Anterior cingulate cortex (tissue), 58 donors: ENCODE measurements at regions not wholly inside any gene's neighbourhood (a gene's known extent, or its start where the extent isn't known, plus 50 kb on each side); places are given as distances from the start of the nearest gene placed in this dataset.

ENCODE experiments used
- DNase-seq, 58 donors: peaks; one replicate each; lab custom pipeline; 2025; lab: John Stamatoyannopoulos, UW

DNA sequence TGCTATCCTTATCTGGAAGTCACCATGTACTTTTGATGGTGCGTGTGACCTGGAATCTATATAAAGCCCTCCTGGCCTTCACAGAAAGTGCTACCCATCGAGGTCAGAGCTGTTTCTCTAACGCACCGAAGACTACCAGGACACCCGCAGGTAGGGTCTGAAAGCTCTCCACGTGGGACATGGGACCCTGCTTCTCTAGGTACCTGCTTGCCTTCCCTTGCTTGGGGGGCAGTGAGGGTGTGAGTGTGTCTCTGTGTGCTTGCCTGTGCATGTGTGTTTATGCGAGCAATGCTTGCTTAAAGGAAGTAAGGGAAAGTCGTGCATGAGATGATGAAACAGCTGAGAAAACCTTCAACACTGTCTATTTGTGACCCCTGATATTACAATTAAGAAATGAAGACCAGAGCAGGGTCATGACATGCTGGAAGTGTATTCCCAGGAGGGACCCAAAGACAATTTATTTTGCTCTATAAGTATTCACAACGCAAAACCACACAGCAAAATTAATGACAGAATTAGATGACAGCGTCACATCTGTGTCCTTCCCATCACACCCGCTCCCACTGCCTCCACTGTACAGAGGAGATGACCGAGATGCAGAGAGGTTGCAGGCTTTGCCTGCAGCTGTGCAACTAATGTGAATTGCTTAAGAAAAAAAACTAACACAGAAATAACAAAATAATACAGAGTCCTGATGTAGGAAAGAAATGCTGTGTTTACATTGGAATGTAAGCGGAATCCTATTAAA, 76.4 kb upstream of the HELT start:
- DNase-seq, result no peak

DNA sequence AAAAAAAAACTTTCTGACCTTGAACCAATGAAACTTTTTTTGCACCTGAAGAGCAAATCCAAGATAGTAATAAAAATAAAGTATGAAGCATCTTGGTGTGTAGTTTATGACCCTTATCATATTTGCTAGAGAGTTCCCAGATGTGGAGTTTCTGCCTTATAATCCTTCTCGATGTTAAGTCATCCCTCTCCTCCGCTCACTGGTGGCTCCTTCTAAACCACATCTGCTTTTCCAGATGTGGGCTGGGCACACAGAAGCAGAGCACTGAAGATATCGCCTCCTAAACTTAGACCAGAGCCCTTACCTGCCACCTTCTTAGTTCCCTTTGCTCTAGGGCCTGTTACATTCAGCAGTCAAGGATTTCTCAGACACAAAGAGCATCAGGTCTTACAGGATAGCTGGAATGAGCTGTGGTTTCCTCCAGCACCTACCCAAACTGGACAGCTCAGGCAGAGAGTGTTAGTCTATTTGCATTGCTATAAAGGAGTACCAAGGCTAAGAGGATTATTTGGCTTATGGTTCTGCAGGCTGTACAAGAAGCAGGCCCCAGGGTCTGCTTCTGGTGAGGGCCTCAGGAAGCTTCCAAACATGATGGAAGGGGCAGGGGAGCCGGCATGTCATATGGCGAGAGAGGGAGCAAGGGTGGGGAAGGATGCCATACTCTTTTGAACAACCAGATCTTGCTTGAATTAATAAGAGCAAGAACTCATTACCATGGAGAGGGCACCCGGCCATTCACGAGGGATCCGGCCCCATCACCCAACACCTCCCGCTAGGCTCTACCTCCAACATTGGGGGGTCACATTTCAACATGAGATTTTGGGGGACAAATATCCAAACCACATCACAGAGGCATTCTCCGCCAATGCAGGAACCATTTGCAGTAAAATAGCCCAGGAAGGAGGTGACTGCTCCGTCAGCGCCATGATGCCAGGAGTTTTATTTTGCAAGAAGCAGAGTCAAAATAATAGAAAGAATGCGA, 75.6 kb upstream of the HELT start:
- no peak for DNase-seq

- DNase-seq, result no peak
Measured at GRCh38 chr4:184949020-184949419, 69.3 kb upstream of the HELT start.

DNA sequence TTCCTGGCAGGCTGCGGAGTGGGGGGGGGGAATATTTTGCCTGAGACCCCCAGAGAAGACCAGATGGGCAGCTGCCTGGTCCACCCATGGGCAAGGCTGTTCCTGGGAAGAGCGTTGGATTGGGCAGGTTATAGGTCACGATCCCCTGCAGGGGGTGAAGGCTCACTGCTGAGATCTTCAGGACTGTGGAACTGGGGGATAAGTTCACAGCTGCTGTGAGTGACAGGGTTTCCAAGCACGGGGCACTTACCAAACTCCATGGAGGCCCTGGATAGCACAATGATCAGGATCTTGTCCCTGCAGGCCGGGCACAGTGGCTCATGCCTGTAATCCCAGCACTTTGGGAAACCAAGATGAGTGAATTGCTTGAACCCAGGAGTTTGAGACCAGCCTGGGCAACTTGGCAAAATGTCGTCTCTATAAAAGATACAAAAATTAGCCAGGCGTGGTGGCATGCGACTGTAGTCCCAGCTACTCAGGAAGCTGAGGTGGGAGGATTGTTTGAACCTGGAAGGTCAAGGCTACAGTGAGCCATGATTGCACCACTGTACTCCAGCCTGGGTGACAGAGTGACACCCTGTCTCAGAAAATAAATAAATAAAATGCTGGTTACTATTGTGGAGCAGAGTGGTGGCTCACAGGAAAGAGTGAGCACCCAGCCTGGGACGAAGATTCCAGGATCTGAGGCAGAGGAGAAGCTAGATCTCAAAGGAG, 68.0 kb upstream of the HELT start:
- no peak for DNase-seq

GRCh38 chr4:184950926-184951325, 67.4 kb upstream of the HELT start:
- no peak for DNase-seq

- DNase-seq, result no peak
Measured at GRCh38 chr4:184951668-184952160, 66.6 kb upstream of the HELT start.

DNA sequence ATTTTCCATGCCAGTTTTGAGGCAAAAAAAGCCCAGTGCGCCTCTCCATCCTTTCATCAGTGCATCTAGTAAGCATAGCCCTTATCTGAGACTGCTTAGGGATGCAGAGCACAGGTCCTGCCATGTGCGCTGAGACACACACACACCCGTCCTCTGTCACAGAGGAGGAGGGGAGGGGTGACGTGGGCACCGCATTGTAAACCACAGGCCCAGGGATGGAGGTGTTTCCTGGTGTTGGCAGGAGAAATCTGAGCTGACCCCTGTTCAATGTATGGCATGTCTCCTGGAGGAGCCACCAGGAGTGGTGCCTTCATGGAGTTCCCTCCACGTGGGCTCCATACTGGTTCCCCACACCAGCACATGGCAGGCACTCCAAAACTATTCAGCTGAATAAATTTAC, 65.8 kb upstream of the HELT start:
- no peak for DNase-seq

- no peak for DNase-seq
Measured at GRCh38 chr4:184953421-184953945, 64.8 kb upstream of the HELT start.

GRCh38 chr4:184953971-184954370, 64.3 kb upstream of the HELT start:
- DNase-seq, result no peak

- no peak for DNase-seq
Measured at GRCh38 chr4:184954482-184954881, 63.8 kb upstream of the HELT start.

GRCh38 chr4:184955116-184955515, 63.2 kb upstream of the HELT start:
- no peak for DNase-seq

DNA sequence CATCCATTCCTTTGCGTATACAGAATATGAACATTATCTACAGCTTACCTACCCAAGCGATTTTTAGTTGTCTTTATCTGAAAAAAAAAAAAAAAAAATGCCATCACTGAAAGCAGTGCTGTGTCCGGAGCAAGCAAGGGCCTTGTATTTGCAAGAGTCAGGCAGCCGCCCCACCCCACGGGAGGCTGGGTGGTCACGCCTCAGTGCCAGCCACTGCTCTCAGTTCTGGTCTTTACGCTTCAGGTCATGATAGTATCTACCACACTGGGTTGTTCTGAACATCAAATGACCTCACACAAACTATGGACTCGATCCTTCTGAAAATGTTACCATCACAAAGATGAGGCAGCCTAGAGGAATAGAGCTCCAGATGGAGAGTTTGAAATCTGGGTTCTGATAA, 62.7 kb upstream of the HELT start:
- no peak for DNase-seq

DNA sequence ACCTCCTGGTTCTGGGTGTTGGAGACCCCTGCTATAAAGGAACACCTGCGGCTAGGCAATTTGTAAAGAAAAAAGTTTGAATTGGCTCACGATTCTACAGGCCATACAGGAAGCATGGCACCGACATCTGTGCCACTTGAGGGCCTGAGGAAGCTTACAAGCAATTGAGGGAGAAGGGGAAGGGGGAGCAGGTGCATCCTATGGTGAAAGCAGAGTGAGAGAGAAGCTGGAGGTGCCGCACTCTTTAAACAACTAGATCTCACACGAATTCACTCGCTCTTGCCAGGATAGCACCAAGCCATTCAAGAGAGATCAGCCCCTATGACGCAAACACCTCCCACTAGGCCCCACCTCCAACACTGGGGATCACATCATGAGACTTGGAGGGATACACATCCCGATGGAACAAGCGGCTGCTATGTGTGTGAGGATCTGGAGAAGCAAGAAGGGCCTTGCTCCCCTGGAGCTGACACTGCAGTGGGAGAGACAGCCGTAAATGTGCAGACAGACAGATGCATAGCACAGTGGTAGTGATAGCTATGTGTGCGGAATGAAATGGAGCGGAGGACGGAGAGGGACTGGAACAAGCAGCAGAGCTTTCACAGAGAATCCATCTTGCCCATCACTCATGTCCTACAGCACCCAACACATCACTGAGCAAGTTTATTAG, 60.7 kb upstream of the HELT start:
- DNase-seq, result no peak

DNA sequence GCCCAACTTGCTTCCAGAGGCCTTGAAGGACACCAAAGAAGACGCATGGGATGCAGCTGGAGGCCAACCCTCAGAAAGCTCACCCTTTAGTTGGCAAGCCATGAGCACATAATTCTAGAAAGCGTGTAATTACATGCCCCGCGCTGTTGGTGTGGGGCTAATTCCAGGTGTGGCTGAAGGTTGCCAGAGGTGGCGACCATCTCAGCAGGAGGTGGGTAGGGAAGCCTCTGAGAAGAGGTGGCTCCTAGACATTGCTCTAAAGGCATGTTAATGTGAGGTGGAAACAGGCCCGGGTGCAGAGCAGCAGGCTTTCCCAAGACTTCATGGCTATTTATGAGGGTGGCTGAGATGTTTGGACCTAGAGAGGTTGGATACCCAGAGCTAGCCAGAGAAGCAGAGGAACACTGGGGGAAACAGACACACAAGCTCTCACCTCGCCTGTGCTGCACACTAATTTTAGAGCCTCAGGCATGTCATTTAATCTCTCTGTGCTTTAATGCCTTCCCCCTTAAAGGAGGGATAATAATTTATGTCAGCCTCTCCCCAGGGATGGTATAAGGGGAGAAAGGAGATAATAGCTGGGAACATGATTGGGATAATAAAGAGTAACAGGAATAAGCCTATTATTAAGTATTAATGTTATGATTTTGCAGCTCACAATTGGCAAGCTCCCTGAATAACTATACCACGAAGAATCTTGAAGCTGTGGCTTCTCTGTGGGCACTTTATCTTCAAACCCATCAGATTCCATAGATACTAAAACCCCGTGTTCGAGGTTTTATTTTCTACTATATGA, 60.0 kb upstream of the HELT start:
- DNase-seq, result no peak

DNA sequence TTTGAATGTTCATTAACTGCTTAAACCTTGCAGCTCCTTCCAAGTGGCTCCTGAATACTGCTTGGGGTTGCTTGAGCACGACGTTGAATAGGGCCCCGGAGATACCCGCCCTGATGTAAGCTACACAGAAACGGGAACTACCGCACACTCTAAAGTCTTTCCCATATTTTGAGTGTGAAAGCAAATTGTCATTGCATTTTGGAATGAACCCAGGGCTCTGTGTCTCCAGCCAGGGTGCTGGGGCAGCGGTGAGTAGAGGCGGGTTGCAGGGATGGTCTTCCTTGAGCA, 59.4 kb upstream of the HELT start:
- no peak for DNase-seq

- no peak for DNase-seq
Measured at GRCh38 chr4:184959309-184959708, 59.0 kb upstream of the HELT start.

- no peak for DNase-seq
Measured at GRCh38 chr4:184959786-184960185, 58.5 kb upstream of the HELT start.

GRCh38 chr4:184960505-184960971, 57.8 kb upstream of the HELT start:
- DNase-seq, result peak in 3 of 58 donors; percentile 5 to 47 (median 13)

- DNase-seq, result no peak
Measured at GRCh38 chr4:184961660-184962059, 56.6 kb upstream of the HELT start.
